Endometrium (tissue), 2 donors: ENCODE measurements at regions not wholly inside any gene's neighbourhood (a gene's known extent, or its start where the extent isn't known, plus 50 kb on each side); places are given as distances from the start of the nearest gene placed in this dataset.
"Not testable (repeated sequence)": the region's sequence is repeated elsewhere in the genome, so short reads cannot be mapped to it uniquely, and the experiment has no call there.

ENCODE experiments used
- FAIRE-seq: peaks from 2 replicates; lab custom pipeline; 2012; peaks lifted over from hg19 to GRCh38; lab: Jason Lieb, UNC
- donor health status: control.
- donor health status: control.

DNA sequence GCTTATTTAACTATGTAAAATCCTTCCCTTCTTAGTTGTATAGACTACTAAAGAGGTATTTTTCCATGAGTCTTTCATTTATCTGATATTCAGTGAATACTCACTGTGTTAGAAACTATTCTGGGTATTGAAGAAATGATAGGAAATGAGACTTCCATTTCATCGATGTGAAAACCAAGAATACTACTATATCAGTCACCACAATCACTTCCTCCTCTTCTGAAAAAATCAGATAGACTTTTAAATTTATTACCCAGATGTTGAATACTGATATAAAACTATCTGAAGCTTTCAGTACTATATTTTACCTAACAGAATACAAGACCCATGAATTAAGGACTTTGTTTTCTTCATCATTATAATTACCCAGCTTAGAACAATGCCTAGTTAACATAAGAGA lies 1801.1 kb upstream of the CELF4 start:
- no peak for FAIRE-seq

DNA sequence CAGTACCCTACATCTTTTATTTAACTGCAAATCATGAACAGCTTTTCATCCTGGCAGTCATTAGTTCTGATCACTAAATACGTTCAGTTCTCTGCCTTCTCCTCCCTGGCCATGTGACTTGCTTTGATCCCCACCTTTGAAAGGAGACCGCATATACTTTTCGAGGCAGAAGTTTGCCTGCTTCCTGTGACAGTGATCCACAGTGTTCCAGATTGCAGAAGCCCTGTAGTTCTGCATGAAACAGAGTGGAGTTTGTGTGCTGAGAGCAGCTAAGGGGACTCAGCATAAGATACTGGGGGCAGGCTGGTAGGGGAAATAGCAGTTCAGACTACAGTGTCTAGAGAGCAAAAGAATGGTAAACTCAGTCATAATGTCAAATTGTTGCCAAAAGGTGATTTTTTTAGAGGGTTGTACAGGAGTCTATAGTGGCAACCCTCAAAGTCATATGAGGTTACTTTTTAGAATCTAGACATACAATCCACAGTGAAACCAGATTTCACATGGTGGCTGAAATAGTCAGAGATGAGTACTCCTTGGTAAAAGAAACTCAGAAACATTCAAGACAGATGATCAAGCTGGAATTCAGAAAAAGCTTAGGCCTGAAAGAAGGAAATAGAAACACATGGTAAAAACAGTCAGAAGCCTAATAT lies 1800.4 kb upstream of the CELF4 start:
- no peak for FAIRE-seq

DNA sequence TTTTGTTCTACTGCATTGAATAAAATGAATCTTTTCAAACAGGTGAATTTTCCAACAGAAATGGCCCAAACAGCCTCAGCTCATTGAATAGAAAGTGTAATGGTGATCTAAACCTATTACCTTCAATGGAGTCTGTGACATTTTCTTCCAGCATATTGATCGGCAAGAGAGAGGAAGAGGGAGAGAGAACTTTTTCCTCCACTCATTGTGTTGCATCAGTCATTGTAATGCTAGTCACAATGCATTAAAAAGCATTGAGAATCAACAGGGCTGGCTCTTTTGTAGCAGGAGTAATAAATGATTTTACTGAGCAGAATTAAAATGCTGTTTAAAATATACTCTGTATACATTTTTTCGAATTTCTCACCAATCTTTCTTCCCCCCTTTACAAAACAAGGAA lies 1794.5 kb upstream of the CELF4 start:
- no peak for FAIRE-seq

DNA sequence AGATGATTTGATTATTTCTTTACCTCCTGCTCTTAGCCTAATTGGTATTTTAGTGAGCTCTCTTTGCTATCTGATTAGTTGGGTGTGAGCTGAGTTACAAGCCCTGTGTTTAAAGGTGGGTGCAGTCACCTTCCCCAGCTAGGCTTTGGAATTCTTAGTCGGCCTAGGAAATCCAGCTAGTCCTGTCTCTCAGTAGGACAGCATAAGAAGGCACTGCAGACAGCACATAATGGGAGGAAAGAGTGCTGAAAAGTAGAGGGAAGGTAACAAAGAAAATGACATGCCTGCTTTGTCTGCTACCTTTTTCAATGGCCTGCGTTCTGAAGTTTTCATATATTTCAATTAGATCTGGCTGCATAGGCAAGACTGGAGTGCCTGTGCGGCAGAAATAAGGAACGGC lies 1794.0 kb upstream of the CELF4 start:
- no peak for FAIRE-seq

DNA sequence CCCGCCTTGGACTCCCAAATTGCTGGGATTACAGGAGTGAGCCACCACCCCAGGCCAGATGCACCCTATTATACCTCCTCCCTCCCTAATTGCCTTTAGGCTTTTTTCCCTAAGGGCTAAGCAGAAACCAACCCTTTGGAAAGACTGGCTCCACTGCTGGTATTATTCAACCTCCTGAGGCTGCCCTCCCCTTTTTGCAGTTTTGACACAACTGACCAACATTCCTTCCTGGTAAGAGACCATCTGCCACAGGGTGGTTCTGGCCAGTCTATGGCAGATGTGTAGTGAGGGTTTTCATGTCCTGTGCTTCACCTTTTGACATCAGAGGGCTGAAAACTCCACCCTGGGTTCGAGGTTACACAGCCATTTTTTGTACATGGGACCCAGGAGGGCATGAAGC lies 1785.3 kb upstream of the CELF4 start:
- FAIRE-seq, result no peak

DNA sequence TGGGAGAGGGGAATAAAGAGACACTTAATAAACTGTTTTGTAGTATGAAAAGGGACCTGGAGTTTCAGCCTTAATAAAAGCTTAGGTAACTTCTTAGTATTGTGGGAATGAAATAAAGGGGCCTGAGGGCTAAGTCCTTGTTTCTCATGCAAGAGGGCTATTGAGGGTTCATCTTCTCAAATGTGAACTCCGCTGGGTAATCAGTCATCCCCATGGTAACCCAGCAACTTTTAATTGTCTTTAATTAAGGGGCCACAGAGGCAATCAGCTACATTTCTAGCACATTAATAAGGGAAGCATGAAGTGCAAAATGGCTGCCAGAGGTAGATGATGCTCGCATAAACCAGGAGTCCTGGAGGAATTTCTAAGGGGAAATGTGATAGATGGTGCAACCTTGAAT lies 1784.2 kb upstream of the CELF4 start:
- FAIRE-seq, result no peak

DNA sequence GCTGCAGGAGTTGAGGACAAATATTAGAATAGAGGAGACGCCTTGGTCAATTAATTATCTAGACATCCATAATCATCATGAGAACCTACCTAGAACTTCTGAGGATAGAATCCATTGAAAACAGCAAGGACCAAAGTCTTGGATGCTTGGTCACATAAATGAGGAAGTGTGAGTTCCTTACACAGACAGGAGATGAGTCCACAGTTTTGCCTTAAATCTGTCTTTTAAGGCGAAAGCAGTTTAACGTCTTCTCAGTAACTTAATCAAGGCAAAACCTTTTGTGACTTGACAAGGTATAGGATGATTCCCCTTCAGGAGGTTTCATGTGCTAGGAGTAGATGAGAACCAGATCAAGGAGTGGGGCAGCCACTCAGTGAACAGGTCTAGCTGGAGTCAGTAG lies 1783.2 kb upstream of the CELF4 start:
- FAIRE-seq, result no peak

DNA sequence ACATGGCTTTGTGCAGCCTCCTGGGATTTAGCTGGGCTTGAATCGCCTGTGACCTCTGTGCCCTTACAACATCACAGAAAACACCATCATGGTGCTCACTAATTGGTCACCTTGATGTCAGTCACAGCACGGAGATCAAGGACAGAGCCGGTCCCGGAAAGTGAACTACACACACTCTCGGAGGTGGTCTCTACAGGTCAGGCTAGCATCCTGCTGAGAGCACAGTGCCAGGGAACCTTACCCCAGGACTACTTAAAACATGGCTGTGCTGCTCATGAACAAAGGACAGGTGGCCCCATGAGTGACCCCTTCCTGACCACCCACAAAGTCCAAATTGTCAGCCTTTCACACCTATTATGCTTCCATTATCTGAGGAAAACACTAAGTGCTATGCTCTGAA lies 1782.1 kb upstream of the CELF4 start:
- FAIRE-seq, result no peak

DNA sequence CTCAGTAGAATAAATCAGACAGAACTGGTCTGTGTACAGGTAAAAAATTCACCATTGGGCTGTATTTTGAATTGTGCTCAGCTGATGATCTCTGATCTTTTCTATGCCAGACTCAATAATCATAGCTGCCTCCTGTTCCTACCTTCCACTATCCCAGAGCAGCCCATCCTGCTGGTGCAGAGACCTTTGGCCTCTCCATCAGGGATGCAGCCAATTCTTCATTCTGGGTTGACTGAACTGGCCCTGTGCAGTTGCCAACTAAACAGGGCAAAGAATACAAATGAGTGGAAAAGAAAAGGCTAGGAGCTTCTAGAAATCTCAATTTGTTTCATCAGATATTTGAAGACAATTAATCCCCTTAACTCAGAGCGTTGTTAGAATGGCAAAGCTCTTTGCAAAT lies 1781.3 kb upstream of the CELF4 start:
- no peak for FAIRE-seq

DNA sequence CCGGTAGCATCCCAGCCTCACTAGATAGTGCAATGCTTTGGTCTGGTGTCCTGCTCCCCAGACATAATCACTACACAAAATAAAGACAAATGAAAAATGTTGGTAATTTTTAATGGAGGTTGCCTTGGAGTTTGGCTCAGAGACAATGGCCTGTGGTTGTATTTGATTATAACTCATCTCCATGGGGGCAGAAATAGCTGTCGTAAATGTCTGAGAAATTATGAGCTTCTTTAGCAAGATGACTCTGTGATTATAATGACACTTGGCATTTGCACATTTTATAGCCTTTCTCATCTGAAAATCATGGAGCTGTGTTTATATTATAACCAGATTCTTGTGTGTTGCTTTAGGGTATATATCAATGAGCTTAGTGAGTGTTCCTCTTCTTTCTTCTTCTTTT lies 1779.7 kb upstream of the CELF4 start:
- FAIRE-seq, result peak; percentile 54

DNA sequence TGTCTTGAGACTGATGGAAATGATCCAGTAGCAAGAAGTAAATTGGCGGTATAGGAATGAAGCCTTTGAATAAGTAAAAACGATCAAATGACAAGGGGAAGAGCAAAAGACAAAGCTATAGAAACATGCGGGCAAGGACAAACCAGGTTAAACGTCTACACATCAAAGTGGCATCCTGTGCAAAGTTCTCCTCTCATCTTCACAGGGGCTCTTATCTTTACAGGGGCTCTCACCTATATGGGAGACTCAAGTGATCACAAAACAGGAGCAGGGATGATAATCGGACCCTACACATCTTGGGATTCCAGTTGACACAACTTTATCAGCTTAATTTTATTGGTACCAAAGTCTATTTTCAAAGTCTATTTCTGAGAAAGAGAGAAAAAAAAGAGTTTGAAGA lies 1778.9 kb upstream of the CELF4 start:
- no peak for FAIRE-seq

DNA sequence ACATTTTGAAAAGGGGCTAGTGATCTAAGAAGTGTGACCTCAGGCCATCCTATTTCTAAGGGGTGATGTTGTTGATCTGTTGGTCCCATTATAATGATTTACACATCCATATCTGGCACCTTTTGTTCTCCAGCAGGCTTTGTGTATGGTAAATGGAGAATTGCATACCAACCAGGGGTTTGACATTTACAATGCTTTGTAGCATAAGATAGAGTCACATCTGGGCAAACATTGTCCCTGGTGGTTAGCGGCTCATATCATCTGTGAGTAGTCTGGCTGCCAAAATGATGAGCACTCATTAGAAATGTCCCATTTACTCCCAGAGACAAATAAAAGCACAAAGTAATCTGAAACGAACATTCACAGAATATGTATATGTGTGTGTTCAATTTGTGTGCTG lies 1775.5 kb upstream of the CELF4 start:
- no peak for FAIRE-seq

DNA sequence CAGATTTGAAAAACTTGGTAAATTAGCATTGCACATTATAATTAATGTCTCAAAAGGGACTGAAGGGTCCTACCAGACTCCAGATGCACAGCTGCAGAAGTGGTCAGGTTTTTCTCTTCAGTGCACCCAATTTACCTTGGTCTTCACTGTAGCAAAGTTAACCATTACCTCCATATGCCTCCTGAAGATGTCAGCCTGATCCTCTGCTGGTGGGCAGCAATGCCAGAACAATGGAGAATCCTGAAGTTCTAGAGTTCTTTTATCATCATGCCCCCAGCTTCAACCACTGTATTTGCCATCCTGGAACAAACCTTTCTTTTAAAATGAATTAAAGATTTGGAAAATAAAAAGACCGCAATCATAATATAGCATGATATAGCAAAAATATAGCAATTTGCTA lies 1774.8 kb upstream of the CELF4 start:
- no peak for FAIRE-seq

DNA sequence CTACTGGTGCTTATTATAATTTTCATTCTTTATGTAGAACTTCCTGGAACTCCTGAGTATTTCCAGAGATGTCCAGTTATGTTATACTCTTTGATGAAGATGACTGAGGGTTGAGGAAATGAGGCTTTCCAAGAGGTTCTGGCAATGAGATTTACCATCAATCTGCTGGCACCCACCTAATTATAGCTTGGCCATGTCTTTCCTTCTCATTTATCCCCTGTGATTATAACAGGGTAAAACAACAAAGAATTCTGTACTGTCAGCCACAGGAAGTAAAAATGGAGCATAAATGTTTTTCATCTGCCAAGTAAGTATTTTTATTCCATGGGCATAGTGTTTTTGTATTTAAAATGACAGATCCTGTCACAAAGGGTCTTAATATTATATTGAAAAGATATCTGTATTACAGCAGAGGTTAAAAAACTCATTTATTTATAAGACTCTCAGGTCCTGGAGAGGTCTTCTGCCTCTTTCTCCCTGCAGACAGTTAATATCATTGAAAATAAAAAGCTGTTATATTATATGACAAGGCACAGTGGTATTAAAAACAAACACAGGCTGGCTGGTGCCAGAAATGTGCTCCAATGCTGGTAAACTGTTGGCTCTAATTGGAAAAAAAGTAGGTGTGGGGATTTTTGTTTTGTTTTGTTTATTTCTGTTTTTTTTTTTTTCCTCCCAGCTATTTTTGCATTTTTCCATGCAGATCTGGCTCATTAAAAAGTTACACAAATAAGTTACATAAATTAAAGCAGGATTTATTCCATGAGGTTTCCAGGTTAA lies 1764.1 kb upstream of the CELF4 start:
- peak; percentile 87 for FAIRE-seq

DNA sequence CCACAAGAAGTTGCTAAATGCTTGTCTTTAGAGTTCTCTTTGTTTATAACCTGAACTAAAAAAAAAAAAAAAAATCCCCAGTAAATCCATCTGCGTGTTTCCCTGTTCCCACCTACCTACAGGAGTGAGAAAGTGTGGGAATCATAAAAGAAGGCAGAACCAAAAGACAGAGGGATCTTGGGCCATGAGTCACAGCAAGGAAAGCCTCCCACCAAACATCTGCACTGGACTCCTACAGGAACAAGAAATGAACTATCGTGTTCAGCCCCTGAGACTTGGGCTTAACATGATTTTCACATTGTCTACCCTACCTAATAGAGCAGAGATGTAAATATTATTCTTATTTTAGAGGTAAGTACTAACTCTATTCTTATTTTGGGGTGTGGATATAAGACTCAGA lies 1761.2 kb upstream of the CELF4 start:
- no peak for FAIRE-seq

DNA sequence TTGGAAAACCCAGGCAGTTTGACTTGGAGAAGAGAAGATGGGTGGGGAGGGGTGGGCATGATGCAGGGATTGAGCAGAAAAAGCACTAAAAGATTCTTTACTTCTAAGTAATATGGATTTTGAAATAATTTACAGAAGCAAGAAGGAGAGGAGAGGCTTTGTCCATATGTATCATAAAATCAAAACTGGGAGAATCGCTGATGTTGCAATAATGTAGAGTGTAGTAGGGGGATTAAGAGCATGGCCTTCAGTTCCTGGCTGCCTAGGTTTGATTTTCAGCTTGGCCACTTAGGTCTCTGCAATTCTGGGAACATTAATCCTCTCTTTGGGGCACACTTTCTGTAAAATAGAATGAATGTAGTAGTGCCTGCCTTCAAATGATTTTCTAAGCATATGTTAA lies 1760.4 kb upstream of the CELF4 start:
- FAIRE-seq, result no peak

DNA sequence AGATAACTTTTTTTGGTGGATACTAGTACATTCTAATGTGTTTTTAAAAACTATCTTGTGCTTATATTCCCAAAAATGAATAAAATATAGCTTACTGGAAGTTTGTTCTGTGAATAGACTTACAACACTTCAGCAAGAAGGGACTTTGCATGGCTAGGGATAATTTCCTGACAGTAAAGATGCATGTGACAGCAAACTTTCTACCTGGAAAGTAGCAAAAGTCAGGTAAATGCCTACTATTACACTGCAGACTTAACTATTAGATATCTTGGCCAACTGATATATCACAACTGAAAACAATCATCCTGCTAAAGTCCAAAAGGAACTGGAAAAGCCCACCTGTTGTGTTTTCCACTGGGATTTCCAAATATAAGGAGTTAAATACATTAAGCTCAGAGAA lies 1753.5 kb upstream of the CELF4 start:
- FAIRE-seq, result no peak

DNA sequence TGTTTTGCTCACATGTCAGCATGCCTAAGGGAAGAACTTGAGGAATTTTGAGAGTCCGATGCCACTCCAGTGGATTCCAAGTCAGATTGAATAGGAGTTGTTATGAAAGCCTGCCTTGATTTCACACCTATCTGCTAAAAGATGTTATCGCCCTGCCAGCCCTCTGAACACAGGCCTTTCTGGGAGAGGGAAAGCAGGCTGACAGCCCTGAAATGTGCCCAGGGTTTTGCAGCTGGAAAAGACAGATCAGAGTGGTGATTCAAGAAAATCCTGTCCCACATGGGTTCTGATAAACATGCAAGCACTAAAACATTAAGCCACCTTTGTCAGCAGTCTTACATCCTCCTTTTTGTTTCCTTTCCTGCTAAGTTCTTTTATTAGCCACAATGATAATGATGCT lies 1752.9 kb upstream of the CELF4 start:
- FAIRE-seq, result no peak

DNA sequence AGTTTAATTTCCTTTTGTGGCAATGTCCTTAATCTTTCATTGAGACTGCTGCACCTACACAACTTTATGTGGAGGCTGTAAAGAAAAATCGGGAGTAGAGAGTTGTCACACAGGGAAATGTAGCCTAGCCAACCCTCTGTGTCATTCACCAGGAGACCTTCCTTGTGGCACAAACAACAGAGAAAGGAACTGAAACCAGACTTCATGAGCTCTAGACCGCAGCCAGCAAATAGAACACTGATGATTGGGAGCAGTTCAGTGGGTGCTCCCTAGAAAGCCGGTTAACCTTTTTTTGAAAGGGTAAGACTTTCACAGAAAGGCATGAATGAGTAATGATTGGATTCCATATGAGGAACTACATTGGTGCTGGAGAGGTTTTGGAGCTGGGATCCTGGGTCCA lies 1752.4 kb upstream of the CELF4 start:
- no peak for FAIRE-seq

DNA sequence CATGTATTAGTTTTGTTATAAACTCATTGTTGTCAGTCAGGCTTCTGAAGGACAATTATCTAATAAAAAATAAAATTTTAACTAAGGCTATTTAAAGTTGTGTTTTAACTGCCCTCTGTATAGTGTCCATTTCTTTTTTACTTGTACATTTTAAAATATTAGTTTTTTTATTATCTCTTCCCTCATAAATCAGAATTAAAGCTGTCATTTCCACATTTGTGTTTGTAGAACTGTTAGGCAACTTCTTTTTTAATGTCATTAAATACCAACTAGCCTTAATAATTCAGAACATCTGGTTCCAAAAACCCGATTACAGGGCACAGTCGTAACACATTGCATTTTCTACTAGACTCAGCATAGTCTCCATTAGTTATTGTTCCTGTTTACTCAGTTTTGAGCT lies 1749.0 kb upstream of the CELF4 start:
- no peak for FAIRE-seq

DNA sequence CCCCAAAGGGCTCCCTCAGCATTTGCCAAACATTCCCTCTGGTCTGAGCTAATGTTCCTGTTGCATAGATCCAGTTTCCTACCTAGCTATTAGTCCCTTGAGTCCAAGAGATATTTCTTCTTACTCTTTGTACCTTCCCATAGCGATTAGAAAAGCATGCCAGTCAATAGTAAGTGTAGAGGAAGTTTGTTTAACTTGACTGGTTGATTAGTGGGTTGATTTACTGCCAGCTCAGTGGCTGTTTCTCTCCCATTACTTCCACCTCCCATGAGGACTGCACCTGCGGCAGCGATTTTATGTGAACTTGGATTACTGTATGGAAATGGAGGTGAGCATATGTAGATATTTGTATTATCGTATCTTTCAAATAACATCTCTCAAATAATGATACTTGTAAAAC lies 1748.4 kb upstream of the CELF4 start:
- FAIRE-seq, result no peak

DNA sequence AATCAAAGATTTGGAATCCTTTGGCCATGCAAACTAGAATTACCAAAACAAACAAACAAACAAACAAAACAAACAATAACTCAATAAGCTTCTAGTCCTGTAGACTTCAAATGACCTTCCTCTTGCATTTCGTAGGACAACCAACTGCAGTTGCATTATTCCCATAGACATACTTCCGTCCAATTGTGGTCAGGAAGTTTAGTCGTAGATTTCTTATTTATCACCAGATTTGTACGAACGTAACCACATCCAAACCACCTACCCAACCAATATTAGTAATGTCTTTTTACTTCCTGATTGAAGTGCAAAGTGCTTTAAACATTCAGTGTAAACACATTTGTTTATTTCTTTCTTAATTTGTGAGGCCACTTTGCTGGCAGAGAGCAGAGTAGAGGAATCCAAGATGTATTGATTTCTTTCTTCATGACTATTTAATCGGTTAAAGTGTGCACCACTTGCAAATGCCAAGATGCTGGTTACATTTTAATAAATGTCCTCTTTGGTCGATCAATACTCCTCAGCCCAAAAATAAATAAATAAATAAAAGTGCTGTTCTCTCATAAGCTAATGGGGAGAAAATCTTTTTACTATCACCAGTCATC lies 1745.6 kb upstream of the CELF4 start:
- FAIRE-seq, result no peak

DNA sequence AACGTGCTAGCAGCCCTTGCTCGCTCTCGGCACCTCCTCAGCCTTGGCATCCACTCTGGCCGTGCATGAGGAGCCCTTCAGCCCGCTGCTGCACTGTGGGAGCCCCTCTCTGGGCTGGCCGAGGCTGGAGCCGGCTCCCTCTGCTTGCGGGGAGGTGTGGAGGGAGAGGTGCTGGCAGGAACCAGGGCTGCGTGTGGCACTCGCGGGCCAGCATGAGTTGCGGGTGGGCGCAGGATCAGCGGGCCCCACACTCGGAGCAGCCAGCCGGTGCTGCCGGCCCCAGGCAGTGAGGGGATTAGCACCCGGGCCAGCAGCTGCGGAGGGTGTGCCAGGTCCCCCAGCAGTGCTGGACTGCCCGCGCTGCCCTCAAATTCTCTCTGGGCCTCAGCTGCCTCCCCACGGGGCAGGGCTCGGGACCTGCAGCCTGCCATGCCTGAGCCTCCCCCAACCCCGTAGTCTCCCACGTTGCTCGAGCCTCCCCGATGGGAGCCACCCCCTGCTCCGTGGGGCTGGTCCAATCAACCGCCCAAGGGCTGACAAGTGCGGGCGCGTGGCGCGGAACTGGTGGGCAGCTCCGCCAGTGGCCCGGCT lies 1743.4 kb upstream of the CELF4 start:
- not testable (repeated sequence) for FAIRE-seq
